NCI-H2107 treated with DMSO at 0.1 percent for 48 hours (cell line): ENCODE measurements at regions not wholly inside any gene's neighbourhood (a gene's known extent, or its start where the extent isn't known, plus 50 kb on each side); places are given as distances from the start of the nearest gene placed in this dataset.

Experiments used
- DNase-seq: peaks from one replicate; lab custom pipeline; 2025; ENCODE audit not compliant: unreplicated experiment; lab: John Stamatoyannopoulos, UW

DNA sequence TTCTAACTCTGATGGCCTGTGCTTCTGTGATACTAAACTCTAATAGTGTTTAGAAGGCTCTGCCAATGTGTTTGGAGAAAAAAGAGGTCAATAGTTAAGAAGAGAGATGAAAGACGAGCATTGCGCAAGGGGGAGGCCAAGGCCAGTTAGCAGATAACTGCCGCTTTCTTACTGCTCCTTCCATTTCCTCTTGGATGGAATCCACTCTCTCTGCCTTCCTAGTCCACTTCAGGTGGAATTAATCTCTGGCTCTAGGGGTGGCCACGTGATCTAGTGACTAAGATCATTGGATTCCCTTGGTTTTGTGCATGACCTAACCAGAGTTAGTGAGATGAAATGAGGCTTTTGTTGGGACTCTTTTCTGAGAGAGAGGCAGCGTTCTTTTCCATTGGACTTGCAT lies 148.3 kb downstream of the ACTL8 start:
- DNase-seq: no peak

DNA sequence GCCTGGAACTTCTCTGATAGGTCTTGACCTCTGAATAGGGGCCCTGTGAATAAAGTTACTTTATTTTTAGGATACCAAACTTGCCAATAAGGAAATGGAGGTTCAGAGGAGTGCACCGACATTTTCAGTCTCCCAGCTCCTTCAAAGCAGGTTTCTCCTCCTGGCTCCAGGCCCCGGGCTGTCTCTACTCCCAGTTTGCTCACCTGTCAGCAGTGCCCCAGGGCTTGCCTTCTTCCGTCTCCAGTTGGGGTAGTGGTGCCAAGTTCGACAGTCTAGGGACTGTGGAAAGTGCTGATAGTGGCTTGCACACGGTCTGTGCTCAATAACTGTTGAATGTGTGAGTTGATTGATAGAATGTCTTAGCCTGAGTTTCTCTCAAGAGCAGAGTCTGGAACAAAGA lies 149.2 kb downstream of the ACTL8 start:
- no peak for DNase-seq

DNA sequence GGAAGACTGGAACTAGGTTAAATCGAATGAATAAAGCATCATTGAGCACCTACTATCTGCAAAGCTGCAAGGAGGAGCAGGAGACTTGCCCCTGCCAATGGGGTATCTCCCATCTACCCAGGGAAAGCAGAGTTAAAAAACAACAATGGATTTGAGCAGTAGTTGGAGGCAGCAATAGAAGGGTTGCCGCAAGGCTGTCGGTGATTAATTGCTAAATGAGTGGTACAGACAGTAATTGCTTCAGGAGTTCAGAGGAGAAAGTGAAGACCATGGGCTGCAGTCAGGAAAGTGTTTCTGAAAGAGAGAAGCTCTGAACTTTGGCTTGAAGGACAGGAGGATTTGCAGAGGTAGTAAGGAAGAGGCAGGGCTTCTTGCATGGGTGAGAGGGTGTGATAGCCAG lies 152.9 kb downstream of the ACTL8 start:
- DNase-seq: no peak

DNA sequence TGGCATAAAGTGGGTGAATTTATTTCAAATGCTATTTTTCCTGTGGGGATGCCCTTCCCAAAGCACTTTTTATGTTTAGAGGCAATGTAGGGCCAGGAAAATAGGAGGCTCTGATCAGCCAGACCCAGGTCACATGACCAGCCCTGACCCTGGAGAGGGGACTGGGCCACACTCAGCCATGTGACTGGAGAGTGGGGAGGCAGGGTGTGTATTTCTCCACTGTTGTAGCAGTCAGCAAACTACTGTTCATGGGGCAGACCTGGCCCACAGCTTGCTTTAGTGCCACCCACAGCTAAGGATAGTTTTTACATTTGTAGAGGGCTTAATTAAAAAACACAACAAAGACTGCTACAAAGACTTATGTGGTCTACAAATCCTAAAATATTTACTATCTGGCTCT lies 153.8 kb downstream of the ACTL8 start:
- no peak for DNase-seq

DNA sequence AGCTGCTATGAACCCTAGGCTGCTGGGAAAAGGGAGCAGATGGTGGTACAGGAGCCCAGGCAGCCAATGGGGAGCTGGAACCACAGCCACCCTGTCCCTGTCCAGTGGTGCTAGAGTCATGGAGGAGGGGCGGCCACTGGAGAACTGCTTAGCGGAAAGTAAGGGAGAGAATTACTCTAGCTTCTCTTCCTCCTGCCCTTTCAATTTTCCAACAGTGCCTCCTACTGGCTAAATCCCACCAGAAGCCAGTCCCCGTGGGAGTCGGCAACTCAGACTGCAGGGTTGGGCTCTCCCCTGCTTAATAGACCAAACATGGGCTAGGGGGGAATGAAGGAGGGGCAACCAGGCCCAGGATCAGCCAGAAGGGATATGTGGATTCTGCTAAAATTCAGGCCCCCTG lies 154.5 kb downstream of the ACTL8 start:
- DNase-seq: no peak

DNA sequence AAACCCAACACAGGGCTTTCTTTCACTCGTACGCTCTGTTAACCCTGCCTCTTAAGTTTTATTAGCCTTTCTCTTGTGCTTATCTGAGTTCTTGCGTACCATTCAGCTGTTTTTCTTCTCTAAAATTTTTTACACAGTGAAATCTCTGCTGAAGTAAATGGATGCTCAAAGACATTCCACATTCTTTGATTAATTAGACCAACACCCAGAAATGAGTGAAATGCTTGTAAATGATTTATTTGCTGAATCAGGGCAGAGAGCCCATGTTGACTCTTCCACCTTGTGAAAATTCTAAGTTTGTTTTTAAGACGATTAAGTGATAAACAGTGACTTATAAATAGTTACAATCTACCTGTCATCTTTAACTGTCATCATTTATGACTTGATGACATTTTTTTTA lies 156.7 kb downstream of the ACTL8 start:
- no peak for DNase-seq

DNA sequence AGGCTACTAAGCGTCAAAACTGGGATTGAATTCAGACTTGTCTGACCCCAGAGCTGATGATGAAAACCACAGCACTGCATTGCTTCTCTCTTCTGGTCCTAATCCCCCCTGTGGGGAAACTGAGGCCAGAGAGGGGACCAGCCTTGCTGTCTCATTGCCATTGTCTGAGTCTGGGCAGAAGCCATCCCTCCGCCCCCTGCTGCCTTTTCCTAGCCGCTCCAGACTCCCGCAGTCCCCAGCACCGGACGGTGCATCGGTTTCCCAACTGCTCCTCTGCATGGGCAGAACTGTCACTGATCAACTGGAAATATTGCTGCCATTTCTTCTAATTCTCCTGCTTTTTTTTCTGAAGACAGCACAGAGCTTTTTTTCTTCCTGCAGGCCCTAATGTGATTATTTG lies 157.4 kb downstream of the ACTL8 start:
- DNase-seq: no peak

DNA sequence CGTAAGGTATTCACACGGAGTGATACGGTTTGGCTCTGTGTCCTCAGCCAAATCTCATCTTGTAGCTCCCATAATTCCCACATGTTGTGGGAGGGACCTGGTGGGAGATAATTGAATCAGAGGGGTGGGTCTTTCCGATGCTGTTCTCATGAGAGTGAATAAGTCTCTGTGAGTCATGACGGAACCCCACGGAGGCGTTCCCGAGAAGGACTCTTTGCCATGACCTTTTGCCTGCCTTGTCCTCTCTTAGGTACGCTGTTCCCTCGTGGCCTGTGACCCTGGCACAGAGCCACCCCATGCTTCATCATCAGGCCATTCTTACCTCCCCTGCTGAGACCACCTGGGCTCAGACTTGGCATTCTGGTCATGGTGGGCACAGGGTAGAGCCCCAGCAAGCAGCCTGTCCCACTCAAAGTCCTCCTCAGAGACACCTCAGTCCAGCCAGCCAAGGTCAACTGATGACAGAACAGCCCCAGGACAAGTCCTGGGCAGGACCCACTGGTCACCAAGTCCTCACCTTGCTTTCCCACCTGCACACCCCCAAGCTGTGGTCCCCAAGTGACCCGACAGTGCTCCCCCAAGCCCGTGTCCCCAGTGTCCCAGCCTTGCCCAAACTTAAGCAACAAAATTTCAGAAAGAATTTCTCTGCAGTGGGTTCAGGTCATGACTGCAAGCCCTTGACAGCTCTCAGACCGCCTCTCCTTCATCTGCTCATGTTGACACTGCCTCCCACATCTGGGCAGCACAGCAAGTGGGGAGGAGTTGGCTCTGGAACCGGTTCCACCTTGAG lies 158.4 kb downstream of the ACTL8 start:
- DNase-seq: no peak

DNA sequence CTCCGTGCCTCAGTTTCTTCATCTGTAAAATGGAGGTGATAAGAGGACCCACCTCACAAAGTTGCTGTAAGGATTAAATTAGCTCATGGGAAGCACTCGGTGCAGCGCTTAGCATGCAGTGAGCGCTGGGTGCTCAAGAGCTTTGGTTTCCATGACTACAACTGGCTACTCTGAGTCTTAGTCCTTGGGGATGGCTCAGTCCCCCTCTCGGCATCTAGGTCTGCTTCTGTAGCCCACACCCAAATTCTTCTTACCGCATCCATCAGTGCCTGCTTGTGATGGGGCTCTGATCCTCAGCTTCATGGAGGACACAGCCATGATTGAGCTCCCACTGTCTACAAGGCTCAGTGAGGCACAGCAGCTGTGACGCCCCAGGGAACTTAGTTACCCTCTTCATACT lies 159.0 kb downstream of the ACTL8 start:
- no peak for DNase-seq

DNA sequence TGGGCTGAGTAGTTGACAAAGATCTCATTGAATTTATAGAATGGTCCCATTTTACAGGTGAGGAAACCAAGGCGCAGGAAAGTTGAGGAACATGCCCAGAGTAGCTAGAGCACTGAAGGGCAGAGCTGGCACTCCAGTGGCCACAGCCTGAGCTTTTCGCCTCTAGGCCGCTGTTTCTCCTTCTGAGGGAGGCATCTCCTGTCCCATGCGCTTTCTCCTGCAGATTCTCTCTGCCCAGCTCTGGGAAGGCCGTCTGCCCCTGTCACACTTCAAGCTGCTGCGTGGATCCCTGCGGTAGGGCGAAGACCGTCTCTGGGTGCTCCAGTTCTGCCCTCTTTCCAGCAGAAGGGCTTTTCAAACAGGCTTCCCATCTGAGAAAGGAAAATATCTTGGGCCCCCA lies 159.9 kb downstream of the ACTL8 start:
- no peak for DNase-seq

DNA sequence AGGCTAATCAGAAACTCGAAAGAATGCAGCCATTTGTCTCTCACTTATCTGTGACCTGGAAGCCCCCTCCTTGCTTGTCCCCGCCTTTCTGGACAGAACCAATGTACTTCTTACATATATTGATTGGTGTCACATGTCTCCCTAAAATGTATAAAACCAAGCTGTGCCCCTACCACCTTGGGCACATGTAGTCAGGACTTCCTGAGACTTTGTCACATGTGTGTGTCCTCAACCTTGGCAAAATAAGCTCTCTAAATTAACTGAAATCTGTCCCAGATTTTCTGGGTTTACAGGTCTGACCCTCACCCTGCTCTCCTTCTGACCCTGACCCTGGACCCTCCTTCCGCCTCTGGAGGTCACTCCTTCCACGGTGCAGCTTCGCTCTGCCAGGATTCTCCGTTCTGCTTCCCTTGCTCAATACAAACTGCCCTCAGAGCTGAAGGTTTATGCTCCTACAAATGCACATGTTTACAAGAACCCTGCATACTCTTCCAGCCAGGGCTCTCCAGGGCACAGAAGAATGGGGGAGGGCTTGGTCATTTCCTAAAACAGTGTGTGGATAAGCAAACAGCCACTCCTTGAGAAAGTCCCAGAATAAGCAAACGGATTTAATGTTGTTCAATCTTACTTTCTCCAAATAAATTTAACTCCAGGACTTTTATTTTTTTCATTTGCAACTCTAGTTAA lies 160.5 kb downstream of the ACTL8 start:
- no peak for DNase-seq

DNA sequence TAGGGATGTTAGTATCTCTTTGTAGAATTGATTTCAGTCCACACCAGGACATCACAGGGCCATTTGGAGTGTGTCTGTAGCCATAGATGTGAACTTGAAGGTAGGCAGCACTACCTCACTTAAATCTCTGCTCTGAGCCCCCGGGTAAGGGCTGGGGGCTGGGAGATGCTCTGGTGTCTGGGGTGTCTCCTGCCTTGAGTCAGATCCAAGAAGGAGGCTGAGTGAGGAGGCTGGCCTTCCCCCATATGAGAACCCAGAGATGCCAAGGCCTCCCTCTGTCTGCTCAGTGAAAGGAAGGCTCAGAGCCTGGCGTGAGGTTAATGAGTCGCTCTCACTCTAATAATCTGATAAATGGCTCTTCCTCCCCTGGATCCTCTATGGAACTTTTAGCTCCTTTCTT lies 161.6 kb downstream of the ACTL8 start:
- DNase-seq: no peak

DNA sequence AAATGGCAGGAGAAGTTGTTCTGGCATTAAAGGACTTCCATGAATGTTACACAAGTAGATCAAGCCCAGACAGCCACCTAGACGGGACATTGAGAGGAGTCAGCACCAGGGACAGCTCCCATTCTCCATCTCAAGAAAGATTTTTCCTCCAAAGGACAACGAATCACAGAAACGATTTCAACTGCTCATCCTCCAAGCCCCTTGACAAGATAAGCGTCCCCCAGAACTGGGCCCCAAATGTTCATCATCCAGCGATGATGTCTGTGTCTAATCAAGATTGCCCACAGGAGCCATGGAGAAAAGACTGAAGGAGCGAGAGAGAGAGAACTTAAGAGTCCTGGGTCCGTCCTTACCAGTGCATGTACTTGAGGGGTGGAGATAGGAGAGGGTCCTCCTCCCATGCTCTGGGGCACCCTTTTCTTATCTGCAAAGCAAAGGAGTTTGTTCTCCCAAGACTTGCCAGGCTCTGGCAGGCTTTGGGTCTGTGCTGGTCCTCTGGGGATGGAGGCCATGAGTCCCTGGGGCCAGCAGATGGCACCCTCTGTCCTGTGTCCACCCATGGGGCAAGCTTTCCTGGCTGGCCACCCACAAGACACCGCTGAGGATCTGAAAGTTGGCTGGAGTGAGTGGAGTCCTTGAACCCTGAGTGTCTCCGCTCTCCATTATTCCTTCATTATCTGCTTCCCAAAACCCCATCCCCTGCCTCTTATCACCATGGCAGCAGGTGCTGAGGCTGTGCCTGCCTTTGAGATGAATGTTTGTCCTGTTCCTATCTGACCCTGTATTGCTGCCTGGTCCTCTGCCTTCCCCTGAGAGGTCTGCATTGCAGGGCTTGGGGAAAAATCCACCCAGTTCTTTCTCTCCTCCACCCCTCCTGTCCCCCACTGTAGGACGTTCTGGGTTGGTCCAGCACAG lies 164.6 kb downstream of the ACTL8 start:
- peak; percentile 22 for DNase-seq

DNA sequence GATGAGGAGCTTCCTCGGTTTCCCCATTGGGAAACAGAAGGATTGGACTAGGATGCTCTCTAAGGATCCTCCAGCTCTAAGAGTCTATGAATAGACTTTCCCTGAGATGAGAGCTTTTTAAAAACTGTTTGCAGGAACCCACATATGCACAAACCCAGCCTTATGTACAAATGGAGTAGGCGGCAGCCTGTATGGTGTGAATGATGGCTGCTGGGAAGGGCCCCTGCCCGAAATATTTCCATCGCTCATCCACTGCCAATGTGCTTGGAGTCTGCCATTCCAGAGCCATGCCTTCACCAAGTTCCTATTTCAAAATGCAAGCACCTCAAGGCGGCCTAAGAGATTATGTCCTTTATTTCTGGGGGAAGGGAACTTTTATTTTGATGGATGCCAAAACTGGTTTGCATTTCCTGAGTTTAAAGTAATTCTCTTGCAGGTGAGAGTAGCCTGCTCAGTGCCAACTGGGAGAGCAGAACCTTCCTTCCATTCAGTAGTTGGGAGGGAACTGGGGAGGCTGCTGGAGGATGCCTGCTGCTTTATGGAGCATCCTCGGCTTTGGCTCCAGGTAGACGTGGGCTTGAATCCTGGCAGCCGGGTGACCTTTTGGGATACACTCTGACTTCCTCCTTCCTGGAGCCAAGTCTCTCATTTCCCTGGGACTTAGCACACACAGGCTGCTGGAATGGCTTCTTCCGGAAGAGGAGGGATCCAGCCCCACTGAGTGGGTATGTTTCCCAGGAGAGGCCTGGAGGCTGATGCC lies 165.9 kb downstream of the ACTL8 start:
- no peak for DNase-seq

DNA sequence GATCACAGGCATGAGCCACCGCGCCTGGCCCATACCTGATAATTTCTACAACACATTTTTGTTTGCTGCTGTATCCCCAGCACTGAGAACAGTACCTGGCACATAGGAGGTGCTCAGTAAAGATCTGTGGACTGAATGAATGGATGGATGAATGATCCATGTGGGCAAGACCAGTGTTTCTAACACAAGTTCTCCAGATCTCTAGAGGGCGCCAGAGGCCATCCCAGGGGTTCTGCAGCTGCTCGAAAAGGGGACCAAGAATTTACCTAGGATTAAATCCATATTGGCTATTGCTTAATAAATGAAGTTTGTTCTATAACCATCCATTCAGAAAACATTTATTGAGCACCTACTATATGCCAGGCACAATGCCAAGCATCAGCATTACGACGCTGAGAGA lies 167.7 kb downstream of the ACTL8 start:
- peak; percentile 86 for DNase-seq

DNA sequence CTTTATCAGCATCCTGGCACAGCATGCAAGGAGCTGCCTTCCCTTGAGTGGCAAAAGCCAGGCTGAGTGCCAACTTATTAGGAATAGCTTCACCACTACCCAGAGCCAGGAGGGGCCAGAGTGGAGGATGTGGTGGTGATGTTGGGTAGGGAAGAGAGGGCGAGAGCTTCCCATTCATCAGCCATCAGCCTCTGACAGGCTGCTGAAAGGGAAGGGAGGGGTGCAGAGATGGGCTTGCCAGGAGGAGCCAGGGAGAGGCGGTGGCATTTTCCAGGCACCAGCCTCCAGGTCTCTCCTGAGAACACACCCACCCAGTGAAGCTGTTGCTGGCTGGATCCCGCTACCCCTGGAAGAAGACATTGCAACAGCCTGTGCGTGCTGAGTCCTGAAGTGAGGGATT lies 168.5 kb downstream of the ACTL8 start:
- peak; percentile 81 for DNase-seq

DNA sequence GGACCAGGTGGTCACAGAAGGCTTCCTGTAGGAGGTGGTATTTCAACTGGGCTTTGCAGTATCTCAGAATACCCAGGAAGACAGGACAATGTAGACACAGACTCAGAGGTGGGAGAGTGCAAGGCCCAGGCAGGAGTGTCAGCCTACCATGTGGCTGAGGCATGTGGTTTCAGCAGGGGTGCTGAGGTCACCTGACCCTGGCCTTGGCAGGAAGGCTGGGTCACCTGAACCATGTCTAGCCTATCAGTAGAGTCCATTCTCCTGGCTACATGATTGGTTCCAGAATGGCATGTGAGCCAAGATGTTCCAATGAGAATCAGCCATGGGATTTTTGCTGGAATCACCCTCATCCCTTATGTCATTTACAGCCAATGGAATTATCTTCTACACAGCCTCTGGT lies 169.4 kb downstream of the ACTL8 start:
- DNase-seq: no peak

DNA sequence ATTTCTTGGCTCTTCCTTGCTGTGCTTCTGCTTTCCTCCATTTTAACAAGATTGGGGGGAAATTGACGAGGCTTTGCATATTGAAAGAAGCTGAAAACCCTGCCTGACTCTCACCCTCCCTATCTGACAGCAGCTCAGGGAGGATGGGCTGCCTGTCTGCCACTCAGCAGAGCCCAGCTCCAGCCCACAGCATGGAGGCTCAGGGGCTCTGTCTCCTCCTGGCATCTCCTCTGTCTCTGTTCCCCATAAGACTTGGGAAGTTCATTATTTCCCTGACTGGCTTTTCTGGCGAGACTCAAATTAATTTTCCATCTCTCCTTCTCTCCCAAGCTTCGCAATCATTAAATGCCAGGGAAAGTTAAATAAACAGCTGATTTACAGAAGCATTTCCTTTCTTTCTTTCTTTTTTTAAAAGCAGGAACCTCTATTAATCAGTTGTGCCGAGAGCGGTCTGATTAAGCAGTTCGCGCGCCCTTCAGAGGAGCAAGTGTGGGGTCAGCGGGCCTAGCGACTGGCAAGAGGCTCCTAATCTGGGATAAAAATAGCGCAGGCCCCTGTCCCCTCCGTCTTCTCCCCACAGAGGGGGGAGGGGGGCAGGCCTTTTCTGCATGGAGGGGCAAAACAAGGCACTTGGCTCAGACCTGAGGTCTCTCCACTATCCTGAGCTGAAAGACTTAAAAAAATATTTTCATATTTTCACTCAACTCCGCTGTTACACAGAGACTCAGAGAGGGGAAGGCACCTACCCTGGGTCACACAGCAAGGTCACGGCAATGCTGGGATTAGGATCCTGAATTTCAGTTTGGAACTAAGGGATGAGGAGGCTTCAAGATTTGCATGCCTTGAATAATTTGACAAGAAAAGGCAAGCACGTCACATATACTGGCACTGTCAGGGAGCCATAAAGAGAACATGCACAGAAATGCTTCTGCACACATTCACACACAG lies 170.4 kb downstream of the ACTL8 start:
- DNase-seq: peak; percentile 20

DNA sequence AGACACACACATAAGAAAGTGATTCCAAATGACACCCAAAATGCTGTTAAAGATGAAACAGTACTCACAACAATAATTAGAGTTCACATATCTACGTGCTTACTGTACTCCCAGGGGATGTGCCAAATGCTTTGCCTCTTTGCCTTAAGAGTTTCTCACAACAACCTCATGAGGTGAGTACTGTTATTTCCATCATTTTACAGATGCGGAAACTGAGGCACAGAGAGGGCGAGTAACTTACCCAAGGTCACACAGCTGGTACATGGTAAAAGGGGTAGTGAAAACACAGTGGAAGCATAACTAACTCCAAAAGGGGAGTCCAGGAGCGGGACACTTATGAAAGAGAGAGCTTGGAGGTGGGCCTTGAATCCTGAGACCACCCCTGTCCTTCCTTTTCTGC lies 171.8 kb downstream of the ACTL8 start:
- DNase-seq: peak; percentile 91

DNA sequence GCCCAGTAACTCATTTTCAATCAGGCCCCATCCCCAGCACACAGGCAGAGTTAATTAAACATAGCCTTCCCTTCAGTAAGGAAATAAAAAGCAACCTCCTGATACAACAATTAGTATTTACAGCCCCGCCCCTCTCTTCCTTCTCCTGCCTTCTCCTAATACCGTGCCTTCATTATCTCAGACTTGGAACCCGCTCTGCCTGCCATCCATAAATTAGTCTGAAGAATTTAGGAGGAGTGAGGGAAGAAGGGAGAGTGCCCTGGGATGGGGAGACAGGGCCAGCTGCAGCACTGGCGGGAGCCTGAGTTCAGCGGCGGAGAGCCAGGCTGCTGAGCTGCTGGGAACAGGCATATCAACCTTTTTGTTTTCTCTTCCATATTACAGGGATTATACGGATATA lies 172.8 kb downstream of the ACTL8 start:
- DNase-seq: peak; percentile 40
